ENCODE measurements at regions not wholly inside any gene's neighbourhood (a gene's known extent, or its start where the extent isn't known, plus 50 kb on each side); places are given as distances from the start of the nearest gene placed in this dataset.

GRCh38 chr11:97110376-97110775 lies 720.6 kb downstream of the JRKL start:
- TF ChIP-seq FOXA1 (IDR thresholded peaks at IDR 0.05) (no peak), ATF3 (IDR thresholded peaks at IDR 0.05) (no peak), YY1 (IDR thresholded peaks at IDR 0.05) (no peak), MAX (IDR thresholded peaks at IDR 0.05) (no peak), SP1 (IDR thresholded peaks at IDR 0.05) (no peak), TAF1 (conservative IDR thresholded peaks at IDR 0.05) (no peak), RAD21 (IDR thresholded peaks at IDR 0.05) (no peak), FOXA2 (IDR thresholded peaks at IDR 0.05) (no peak), JUND (IDR thresholded peaks at IDR 0.05) (no peak), ZBTB33 (IDR thresholded peaks at IDR 0.05) (no peak), GABPA (IDR thresholded peaks at IDR 0.05 in 1 of 2, conservative IDR thresholded peaks at IDR 0.05 in 1 of 2) (no peak), HNF4A (conservative IDR thresholded peaks at IDR 0.05) (no peak)
- TF ChIP-seq, protein P1, sequence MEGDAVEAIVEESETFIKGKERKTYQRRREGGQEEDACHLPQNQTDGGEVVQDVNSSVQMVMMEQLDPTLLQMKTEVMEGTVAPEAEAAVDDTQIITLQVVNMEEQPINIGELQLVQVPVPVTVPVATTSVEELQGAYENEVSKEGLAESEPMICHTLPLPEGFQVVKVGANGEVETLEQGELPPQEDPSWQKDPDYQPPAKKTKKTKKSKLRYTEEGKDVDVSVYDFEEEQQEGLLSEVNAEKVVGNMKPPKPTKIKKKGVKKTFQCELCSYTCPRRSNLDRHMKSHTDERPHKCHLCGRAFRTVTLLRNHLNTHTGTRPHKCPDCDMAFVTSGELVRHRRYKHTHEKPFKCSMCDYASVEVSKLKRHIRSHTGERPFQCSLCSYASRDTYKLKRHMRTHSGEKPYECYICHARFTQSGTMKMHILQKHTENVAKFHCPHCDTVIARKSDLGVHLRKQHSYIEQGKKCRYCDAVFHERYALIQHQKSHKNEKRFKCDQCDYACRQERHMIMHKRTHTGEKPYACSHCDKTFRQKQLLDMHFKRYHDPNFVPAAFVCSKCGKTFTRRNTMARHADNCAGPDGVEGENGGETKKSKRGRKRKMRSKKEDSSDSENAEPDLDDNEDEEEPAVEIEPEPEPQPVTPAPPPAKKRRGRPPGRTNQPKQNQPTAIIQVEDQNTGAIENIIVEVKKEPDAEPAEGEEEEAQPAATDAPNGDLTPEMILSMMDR (IDR thresholded peaks at IDR 0.05; ENCODE audit: low read depth, low read length, missing input control) = no peak
- TF ChIP-seq, protein P2, sequence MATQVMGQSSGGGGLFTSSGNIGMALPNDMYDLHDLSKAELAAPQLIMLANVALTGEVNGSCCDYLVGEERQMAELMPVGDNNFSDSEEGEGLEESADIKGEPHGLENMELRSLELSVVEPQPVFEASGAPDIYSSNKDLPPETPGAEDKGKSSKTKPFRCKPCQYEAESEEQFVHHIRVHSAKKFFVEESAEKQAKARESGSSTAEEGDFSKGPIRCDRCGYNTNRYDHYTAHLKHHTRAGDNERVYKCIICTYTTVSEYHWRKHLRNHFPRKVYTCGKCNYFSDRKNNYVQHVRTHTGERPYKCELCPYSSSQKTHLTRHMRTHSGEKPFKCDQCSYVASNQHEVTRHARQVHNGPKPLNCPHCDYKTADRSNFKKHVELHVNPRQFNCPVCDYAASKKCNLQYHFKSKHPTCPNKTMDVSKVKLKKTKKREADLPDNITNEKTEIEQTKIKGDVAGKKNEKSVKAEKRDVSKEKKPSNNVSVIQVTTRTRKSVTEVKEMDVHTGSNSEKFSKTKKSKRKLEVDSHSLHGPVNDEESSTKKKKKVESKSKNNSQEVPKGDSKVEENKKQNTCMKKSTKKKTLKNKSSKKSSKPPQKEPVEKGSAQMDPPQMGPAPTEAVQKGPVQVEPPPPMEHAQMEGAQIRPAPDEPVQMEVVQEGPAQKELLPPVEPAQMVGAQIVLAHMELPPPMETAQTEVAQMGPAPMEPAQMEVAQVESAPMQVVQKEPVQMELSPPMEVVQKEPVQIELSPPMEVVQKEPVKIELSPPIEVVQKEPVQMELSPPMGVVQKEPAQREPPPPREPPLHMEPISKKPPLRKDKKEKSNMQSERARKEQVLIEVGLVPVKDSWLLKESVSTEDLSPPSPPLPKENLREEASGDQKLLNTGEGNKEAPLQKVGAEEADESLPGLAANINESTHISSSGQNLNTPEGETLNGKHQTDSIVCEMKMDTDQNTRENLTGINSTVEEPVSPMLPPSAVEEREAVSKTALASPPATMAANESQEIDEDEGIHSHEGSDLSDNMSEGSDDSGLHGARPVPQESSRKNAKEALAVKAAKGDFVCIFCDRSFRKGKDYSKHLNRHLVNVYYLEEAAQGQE (IDR thresholded peaks at IDR 0.05) = no peak
